HuH-7.5 (cell line): ENCODE measurements at regions not wholly inside any gene's neighbourhood (a gene's known extent, or its start where the extent isn't known, plus 50 kb on each side); places are given as distances from the start of the nearest gene placed in this dataset.

Experiments
- DNase-seq: peaks from one replicate; pipeline ENCODE4 v3.0.0; 2011; ENCODE audit warnings: low spot score

GRCh38 chr1:201659572-201659971, 120.6 kb downstream of the NAV1 start:
- DNase-seq = no peak

- no peak for DNase-seq
Observed at GRCh38 chr1:201660931-201661822, 122.2 kb downstream of the NAV1 start.

DNA sequence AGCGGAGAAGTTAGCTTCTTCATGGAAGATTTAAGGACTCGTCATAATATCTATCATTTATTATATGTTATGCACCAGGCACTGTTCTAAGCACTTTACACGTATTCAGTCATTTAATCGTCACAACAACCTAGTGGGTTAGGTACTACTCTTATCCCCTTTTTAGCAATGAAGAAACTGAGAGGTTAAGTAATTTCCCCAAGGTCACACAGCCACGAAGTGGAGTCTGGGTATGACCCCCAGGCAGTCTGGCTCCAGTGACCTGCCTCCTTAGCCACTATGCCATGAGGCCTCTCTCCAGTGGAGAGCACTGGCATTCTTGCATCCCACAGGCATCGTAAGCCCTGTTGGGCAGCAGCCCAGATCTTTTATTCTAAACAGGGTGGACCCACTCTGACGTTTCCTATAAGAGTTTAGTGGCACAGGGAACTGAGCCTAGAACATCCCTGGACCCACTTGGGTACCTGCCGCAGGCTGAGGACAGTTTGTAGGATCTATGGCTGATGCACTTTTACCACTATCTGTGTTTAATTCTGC, 123.0 kb downstream of the NAV1 start:
- no peak for DNase-seq

DNA sequence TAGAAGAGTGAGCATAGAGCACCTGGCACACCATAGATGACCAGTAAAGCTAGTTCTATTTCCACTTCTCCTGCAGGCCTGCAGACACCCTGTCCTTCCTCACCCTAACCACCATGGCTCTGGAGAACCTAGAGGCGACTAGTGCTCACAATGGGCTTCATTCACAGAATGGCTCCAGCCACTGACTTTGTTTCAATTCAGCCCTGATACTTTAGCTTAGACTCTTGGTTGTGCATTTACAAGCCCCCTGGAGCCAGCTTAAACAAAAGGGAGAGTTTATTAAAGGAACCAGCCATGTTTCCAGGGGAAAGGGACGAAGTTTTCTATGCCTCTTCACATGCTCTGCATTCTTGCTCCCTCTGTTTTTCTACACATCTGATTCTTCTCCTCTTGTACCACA, 123.7 kb downstream of the NAV1 start:
- DNase-seq = no peak

DNA sequence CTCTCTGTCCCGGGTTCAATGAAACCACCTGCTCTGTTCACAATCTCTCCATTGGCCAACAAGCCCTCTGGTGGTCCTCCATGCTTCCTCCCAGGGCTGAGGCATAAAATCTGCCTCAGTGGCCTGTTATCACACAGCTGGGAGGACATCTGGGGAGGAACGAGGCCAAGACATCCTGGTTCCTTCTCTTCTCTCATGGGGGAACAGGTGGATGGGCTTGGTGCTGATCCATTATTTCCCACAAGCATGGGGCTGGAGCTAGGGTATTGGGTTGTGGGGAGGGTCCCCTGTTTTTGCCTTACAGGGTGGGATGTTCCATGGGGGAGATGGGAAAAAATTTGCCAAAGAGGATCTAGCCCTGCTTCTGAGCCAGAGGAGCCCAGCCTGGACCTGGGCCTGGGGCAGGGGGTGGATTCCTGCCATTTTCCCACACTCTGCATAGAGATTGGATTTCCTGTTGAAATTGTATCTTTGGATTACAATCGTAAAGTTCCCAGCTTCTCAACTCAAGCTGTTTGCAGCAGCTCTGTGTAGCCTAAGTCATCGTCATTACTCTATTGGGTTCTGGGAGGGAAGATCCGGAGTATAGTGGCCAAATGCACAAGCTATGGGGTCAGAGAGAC, 124.7 kb downstream of the NAV1 start:
- no peak for DNase-seq

DNA sequence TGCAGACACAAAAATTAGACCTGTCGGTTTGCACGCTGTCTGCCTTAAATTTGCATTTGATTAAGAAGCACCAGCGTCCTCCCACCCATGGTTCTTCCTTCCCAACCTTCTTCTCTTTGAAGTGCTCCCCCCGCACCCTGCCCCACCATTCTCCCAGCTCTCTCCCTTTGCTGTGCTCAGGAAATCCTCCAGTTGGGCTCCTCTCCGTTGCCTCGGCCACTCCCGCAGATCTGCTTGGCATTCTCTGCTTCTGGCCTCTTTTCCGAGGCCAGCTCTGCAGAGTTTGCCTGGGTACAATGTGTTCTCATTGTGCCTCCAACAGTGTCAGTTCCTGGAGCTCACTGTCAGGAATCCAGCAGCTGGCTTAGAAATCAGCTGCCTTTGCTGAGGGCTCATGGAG, 126.1 kb downstream of the NAV1 start:
- no peak for DNase-seq

- DNase-seq = no peak
Observed at GRCh38 chr1:201666102-201666501, 127.2 kb downstream of the NAV1 start.

GRCh38 chr1:201666645-201667044, 127.7 kb downstream of the NAV1 start:
- no peak for DNase-seq

GRCh38 chr1:201667479-201667878, 128.6 kb downstream of the NAV1 start:
- DNase-seq = no peak

DNA sequence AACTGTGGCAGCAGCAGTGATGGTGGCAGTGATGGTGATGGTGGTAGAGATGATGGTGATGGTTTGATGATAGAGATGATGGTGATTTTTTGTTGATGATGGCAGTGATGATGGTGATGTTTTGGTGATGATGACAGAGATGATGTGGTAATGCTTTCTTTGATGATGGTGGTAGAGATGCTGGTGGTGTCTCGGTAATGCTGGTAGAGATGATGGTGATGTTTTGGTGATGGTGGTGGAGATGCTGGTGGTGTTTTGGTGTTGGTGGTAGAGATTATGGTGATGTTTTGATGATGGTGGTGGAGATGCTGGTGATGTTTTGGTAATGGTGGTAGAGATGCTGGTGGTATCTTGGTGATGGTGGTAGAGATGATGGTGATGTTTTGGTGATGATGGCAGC, 131.6 kb downstream of the NAV1 start:
- no peak for DNase-seq

GRCh38 chr1:201672685-201673084, 133.8 kb downstream of the NAV1 start:
- DNase-seq = no peak

DNA sequence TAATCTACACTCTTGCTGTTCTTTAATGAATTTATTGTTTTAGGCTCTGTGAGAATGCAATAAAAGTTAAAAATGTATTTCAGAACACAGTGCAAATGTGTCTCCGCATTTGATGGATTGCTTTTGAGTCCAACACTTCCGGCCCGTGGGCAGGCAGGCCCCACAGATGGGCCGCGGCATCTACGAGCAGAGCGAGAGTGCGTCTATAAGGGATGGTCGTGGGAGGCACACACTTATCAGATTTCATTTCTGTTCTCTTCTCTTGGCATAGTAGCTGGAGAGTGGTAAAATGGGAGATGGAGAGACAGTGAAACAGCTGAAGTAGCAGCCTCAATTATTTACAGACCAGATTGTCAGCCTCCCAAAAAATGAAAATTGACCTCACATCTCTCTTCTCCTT, 134.2 kb downstream of the NAV1 start:
- no peak for DNase-seq

GRCh38 chr1:201673915-201674314, 135.0 kb downstream of the NAV1 start:
- no peak for DNase-seq

DNA sequence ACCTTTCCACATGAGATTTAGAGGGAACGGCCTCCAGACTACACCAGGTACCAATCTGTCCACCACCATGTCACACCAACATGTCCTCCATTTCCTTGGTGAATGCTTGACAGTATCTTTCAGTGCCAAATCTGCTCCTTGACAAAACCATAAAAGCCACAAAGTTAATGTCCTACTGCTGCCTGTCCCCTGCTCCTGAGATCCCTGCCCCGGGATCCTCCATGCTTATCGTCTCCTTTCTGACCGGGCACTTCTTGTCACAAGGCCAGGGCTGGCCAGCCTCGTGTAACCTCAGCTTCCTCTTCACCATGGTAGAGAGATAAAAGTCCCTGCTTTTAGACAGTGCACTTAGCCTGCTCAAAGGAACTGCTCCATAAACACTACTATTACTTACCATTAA, 136.2 kb downstream of the NAV1 start:
- no peak for DNase-seq

DNA sequence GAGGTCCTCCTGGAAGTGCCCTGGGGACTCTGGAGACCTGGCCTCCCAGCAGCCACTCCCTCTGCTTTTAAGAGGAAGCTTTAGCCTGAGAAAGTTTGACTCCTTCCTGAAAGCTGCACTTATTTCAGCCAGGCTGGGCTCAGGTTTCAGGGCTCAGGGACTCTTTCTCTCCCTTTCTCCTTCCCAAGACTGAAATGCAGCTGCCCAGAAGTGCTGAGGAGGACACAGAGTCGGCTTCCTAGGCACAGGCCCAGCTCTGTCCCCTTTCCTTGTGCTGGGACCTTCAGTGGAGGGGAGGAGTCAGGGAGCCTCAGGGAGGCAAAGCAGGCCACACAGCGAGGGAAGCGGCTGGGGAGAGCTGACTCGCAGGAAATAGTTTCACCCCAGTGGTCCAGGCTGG, 137.3 kb downstream of the NAV1 start:
- no peak for DNase-seq

- DNase-seq = no peak
Observed at GRCh38 chr1:201676641-201677040, 137.7 kb downstream of the NAV1 start.

DNA sequence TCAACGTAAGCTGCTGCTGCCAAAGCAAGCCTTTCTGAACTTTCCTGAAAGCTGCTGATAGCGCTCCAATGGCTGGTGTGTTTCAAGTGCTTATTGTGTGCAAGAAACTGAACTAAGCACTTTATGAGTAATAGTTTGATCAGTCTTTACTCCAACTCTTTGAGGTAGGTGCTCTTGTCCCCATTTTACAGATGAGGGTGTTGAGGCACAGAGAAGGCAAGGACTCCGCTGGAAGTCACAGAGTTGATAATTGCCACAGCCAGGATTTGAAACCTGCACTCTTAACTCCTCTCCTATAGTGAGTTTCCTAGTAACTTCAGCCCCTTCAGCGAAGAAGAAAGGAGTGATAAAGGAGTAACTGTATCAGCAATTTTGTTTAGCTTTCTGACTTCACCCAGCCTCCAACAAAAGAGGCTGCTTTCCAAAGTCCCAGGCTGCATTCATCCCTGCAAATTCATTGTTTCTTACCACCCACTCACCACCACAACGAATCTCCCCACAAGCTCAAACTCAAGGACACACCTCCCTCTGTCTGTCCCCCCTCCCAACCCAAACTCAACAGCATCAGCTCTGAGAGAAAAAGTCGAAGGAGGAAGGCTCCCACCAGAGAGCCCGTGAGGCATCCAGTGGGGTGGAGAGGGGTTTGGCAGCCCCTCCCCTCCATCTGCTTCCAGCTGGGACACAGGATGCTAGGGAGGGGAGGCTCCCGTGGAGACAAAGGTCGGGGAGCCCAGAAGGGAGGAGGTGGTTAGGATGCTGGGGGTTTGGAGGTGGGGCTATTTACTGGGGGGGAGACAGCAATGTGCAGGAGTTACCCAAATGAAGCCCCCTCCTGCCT, 139.6 kb downstream of the NAV1 start:
- no peak for DNase-seq

- no peak for DNase-seq
Observed at GRCh38 chr1:201681375-201681774, 142.4 kb downstream of the NAV1 start.

GRCh38 chr1:201682964-201683363, 144.0 kb downstream of the NAV1 start:
- no peak for DNase-seq

DNA sequence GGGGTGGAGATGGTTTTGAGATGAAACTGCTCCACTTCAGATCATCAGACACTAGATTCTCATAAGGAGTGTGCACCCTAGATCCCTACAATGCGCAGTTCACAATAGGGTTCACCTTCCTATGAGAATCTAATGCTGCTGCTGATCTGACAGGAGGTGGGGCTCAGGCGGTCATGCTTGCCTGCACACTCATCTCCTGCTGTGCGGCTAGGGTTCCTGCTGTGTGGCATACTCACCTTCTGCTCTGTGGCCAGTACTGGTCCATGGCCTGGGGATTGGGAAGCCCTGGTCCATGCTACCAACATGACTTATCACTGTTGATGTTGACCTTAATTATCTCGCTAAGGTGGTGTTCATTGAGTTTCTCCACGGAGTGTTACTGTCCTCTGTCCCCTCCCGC, 144.5 kb downstream of the NAV1 start:
- DNase-seq = no peak

DNA sequence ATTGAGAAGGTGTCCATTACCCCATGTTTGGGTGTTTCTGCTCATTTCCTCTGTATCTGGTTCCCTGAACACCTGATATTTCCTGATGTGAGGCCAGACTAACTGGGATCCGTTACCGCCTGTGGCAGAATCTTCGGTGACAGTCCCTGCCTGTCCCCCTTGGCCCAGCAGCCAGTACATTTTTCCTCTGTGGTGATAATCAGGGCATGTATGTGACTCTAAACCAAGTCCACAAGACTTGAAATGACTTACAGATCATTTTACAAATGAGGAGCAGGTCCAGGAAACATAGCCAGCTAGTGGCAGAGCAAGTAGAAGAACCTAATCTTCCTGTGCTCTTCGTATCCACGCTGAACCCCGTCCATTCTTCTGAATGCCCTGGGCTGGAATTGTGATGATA, 143.5 kb upstream of the IPO9 start:
- no peak for DNase-seq

GRCh38 chr1:201686714-201687455, 142.1 kb upstream of the IPO9 start:
- no peak for DNase-seq
